ENCODE measurements at regions not wholly inside any gene's neighbourhood (a gene's known extent, or its start where the extent isn't known, plus 50 kb on each side); places are given as distances from the start of the nearest gene placed in this dataset.

DNA sequence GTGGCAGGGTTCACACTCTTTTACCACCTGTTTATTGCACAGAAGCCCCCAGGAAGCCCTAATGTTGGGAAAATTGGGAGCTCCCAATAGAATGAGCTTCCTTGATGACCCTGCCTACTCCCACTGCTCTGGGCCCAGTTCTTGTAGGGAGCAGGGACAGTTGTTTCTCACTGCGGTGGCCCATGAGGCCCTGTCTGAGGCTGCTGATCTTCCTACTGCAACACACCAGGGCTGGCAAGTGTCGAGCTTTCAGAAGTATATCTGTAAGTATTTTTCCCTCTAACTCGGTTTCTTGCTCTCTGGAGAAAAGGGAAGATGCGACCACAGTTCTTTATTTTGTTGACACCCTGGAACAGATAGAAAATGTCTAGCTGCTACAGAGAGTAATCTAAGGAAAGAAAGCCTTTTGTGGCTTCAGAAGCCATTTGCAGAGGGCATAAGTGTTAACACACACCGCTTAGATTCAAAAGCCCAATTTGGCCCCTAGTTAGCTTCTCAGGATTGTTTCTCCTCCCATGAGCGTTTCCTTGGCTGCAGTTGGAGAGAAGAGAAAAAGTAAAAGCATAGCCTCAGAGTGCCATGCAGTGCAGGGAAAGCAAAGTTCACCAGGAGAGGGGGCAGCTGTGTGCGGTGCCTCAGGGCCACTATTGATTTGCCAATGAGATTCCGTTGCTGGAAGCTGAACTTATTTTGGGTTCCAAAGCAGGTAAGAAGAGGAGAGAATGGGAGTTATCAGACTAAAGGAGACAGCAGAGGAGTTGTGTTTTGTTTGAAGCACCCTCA is 102.6 kb downstream of the SELENOF start:
- intact Hi-C loops (cut with micrococcal nuclease), result no loop called here
- Histone ChIP-seq H3K36me3 (replicated peaks in 1 of 2; ENCODE audit: control insufficient read depth in 1 of 2, insufficient read depth in 2 of 2, low read length in 2 of 2) (no peaks in the 10 kb centered on the region), H4K20me1 (ENCODE audit: insufficient read depth, low read length) (no peaks in the 10 kb centered on the region), H2AFZ (ENCODE audit: insufficient read depth, low read depth, low read length, poor library complexity, severe bottlenecking) (no peak overlapping the region), H3K79me2 (ENCODE audit: insufficient read depth, low read length) (no peaks in the 10 kb centered on the region), H3K9me3 (replicated peaks in 1 of 2; ENCODE audit: control insufficient read depth in 1 of 2, insufficient read depth in 1 of 2, low read length in 2 of 2) (no peaks in the 10 kb centered on the region), H3K4me3 (replicated peaks in 1 of 3; ENCODE audit: low read depth in 2 of 3, low read length in 3 of 3) (no peak overlapping the region), H3K27ac (ENCODE audit: low read depth in 1 of 2, low read length in 2 of 2) (no peak overlapping the region), H3K9ac (ENCODE audit: insufficient read depth, low read length, poor library complexity, severe bottlenecking) (no peak overlapping the region), H3K4me1 (ENCODE audit: control insufficient read depth in 1 of 2, insufficient read depth in 2 of 2, low read length in 2 of 2) (no peaks in the 10 kb centered on the region), H3K4me2 (replicated peaks; ENCODE audit: extremely low read depth, low read length, poor library complexity, severe bottlenecking) (no peak overlapping the region), H3K27me3 (ENCODE audit: control insufficient read depth in 2 of 2, insufficient read depth in 2 of 2, low read length in 2 of 2) (no peaks in the 10 kb centered on the region)
- DNase-seq, result no peak
- Mint-ChIP-seq H3K4me1 (no peaks in the 10 kb centered on the region), H3K9me3 (peaks cover 0 to 7% (median 3%) of the 10 kb centered on the region in 7 donors), H3K27ac (no peak overlapping the region), H3K27me3 (ENCODE audit: low read depth in 3 of 3) (peaks cover 0 to 5% (median 2%) of the 10 kb centered on the region in 3 donors), H3K4me3 (no peak overlapping the region), H3K36me3 (no peaks in the 10 kb centered on the region)
- WGBS (ENCODE audit: insufficient coverage), result 93% methylated on average over 4 of the region's 8 CpGs
- TF ChIP-seq, protein P1, sequence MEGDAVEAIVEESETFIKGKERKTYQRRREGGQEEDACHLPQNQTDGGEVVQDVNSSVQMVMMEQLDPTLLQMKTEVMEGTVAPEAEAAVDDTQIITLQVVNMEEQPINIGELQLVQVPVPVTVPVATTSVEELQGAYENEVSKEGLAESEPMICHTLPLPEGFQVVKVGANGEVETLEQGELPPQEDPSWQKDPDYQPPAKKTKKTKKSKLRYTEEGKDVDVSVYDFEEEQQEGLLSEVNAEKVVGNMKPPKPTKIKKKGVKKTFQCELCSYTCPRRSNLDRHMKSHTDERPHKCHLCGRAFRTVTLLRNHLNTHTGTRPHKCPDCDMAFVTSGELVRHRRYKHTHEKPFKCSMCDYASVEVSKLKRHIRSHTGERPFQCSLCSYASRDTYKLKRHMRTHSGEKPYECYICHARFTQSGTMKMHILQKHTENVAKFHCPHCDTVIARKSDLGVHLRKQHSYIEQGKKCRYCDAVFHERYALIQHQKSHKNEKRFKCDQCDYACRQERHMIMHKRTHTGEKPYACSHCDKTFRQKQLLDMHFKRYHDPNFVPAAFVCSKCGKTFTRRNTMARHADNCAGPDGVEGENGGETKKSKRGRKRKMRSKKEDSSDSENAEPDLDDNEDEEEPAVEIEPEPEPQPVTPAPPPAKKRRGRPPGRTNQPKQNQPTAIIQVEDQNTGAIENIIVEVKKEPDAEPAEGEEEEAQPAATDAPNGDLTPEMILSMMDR (IDR thresholded peaks at IDR 0.05), result no peak

DNA sequence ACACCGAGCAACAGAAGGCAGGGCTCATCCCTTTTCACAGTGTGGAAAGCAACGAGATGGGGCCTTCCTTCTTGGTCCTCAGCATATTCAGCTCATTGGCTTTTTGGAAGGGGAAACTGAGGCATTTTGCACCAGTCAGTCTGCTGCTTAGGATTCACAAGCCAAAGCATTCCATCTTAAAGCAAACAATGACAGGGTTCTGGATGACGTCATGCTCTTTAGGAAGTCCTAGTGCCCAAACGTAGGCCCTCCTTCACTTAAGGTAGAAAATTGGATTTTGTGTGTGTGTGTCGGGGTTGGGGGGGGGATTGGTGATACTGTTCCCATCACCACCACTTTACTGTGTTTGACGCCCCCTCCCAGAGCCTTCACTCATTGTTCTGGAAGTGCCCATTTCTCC is 101.6 kb downstream of the SELENOF start:
- H2AFZ ChIP-seq (ENCODE audit: insufficient read depth, low read depth, low read length, poor library complexity, severe bottlenecking), result no peak overlapping the region
- Mint-ChIP-seq H3K27me3 (ENCODE audit: low read depth in 3 of 3) (peaks cover 0 to 5% (median 2%) of the 10 kb centered on the region in 3 donors), H3K4me3 (no peak overlapping the region), H3K27ac (no peak overlapping the region), H3K9me3 (peaks cover 0 to 5% (median 2%) of the 10 kb centered on the region in 7 donors), H3K4me1 (no peaks in the 10 kb centered on the region), H3K36me3 (no peaks in the 10 kb centered on the region)
- DNase-seq, result no peak
- H3K9ac ChIP-seq (ENCODE audit: insufficient read depth, low read length, poor library complexity, severe bottlenecking), result no peak overlapping the region
- no peak overlapping the region for H3K4me3 ChIP-seq (replicated peaks in 1 of 3; ENCODE audit: low read depth in 2 of 3, low read length in 3 of 3)
- TF ChIP-seq, protein P1 (IDR thresholded peaks at IDR 0.05), result no peak
- no peaks in the 10 kb centered on the region for H3K79me2 ChIP-seq (ENCODE audit: insufficient read depth, low read length)
- no peaks in the 10 kb centered on the region for H3K4me1 ChIP-seq (ENCODE audit: control insufficient read depth in 1 of 2, insufficient read depth in 2 of 2, low read length in 2 of 2)
- no peaks in the 10 kb centered on the region for H3K36me3 ChIP-seq (replicated peaks in 1 of 2; ENCODE audit: control insufficient read depth in 1 of 2, insufficient read depth in 2 of 2, low read length in 2 of 2)
- no peaks in the 10 kb centered on the region for H3K27me3 ChIP-seq (ENCODE audit: control insufficient read depth in 2 of 2, insufficient read depth in 2 of 2, low read length in 2 of 2)
- H4K20me1 ChIP-seq (ENCODE audit: insufficient read depth, low read length), result no peaks in the 10 kb centered on the region
- intact Hi-C loops (cut with micrococcal nuclease), result no loop called here
- 100% methylated on average over 2 of the region's 6 CpGs for WGBS (ENCODE audit: insufficient coverage)
- no peak overlapping the region for H3K4me2 ChIP-seq (replicated peaks; ENCODE audit: extremely low read depth, low read length, poor library complexity, severe bottlenecking)
- H3K27ac ChIP-seq (ENCODE audit: low read depth in 1 of 2, low read length in 2 of 2), result no peak overlapping the region
- no peaks in the 10 kb centered on the region for H3K9me3 ChIP-seq (replicated peaks in 1 of 2; ENCODE audit: control insufficient read depth in 1 of 2, insufficient read depth in 1 of 2, low read length in 2 of 2)

Data from CD14-positive monocyte (primary cell).